ENCODE measurements at regions not wholly inside any gene's neighbourhood (a gene's known extent, or its start where the extent isn't known, plus 50 kb on each side); places are given as distances from the start of the nearest gene placed in this dataset.
"Not testable (repeated sequence)": the region's sequence is repeated elsewhere in the genome, so short reads cannot be mapped to it uniquely, and the experiment has no call there.

DNA sequence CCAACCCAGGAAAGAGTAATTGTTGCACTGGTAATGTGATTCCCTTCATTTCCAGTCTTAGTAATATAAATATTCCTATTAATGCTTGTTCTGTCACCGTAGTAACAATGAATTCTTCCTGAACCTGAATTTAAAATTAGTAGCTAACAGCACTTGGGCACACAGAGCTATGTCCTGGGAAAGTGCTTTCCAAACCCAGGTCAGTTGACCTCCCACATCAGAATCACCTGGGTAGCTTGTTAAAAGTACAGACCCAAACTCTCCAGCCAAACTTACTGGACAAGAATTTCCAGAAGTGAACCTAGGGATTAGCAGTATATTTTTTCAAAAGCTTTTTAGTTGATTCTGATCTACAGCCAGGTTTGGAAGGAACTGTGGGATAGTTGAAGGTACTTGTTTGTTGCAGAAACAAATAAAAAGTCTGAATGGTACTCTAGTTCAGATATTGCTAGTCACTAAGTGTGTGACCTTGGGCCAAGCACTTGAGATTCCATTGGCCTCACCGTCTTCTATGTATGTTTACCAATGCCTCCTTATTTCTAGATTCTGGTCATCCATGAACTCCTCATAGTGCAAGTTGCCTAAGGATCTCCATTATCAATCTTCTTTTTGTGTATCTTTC lies 192.9 kb upstream of the CNKSR2 start:
- no peak for ATAC-seq
- no peaks in the 10 kb centered on the region for H3K36me3 ChIP-seq (ENCODE audit: insufficient read depth in 1 of 2, low read depth in 1 of 2)
- H3K4me1 ChIP-seq: no peaks in the 10 kb centered on the region
- TF ChIP-seq, protein P1, sequence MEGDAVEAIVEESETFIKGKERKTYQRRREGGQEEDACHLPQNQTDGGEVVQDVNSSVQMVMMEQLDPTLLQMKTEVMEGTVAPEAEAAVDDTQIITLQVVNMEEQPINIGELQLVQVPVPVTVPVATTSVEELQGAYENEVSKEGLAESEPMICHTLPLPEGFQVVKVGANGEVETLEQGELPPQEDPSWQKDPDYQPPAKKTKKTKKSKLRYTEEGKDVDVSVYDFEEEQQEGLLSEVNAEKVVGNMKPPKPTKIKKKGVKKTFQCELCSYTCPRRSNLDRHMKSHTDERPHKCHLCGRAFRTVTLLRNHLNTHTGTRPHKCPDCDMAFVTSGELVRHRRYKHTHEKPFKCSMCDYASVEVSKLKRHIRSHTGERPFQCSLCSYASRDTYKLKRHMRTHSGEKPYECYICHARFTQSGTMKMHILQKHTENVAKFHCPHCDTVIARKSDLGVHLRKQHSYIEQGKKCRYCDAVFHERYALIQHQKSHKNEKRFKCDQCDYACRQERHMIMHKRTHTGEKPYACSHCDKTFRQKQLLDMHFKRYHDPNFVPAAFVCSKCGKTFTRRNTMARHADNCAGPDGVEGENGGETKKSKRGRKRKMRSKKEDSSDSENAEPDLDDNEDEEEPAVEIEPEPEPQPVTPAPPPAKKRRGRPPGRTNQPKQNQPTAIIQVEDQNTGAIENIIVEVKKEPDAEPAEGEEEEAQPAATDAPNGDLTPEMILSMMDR (IDR thresholded peaks at IDR 0.05): no peak
- H3K27ac ChIP-seq: no peak overlapping the region
- 78 to 97% (median 81%) methylated on average over 2 of the region's 2 CpGs for WGBS, 3 donors
- H3K9me3 ChIP-seq: no peaks in the 10 kb centered on the region
- no peak overlapping the region for H3K4me3 ChIP-seq
- DNase-seq: no peak
- intact Hi-C loops (cut with DNase I): no loop called here
- no peaks in the 10 kb centered on the region for H3K27me3 ChIP-seq (ENCODE audit: insufficient read depth in 3 of 3, low read length in 2 of 3)

DNA sequence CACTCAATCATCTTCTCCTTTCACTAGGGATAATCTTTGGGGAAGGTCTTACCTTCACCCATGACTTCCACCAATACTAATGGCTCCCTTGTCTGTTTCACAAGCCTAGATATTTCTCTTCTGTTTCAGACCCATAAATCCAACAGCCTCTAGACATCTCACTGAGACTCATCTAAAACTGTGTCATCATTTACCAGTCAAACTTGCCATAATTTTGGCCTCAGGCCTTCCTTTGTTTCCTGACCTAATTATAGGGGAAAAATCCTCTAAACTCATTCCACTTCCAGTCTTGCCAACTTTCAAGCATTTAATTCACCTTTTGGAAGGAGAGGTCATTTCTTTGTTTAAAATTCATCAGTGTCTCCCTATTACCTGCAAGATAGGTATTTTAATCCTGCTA lies 181.0 kb upstream of the CNKSR2 start:
- no peak for DNase-seq
- ATAC-seq: no peak
- Histone ChIP-seq H3K36me3 (ENCODE audit: insufficient read depth in 1 of 2, low read depth in 1 of 2) (no peaks in the 10 kb centered on the region), H3K27me3 (ENCODE audit: insufficient read depth in 3 of 3, low read length in 2 of 3) (no peaks in the 10 kb centered on the region), H3K9me3 (no peaks in the 10 kb centered on the region), H3K27ac (no peak overlapping the region), H3K4me3 (no peak overlapping the region), H3K4me1 (no peaks in the 10 kb centered on the region)
- intact Hi-C loops (cut with DNase I): no loop called here
- TF ChIP-seq, protein P1 (IDR thresholded peaks at IDR 0.05): no peak

GRCh38 chrX:21194526-21194925 lies 179.7 kb upstream of the CNKSR2 start:
- no peaks in the 10 kb centered on the region for H3K4me1 ChIP-seq
- H3K4me3 ChIP-seq: no peak overlapping the region
- no peaks in the 10 kb centered on the region for H3K9me3 ChIP-seq
- TF ChIP-seq, protein P1 (IDR thresholded peaks at IDR 0.05): no peak
- WGBS, 3 donors: 64 to 91% (median 78%) methylated on average over 1 of the region's 1 CpG
- no peak for ATAC-seq
- intact Hi-C loops (cut with DNase I): no loop called here
- H3K36me3 ChIP-seq (ENCODE audit: insufficient read depth in 1 of 2, low read depth in 1 of 2): no peaks in the 10 kb centered on the region
- no peak overlapping the region for H3K27ac ChIP-seq
- no peaks in the 10 kb centered on the region for H3K27me3 ChIP-seq (ENCODE audit: insufficient read depth in 3 of 3, low read length in 2 of 3)
- no peak for DNase-seq

DNA sequence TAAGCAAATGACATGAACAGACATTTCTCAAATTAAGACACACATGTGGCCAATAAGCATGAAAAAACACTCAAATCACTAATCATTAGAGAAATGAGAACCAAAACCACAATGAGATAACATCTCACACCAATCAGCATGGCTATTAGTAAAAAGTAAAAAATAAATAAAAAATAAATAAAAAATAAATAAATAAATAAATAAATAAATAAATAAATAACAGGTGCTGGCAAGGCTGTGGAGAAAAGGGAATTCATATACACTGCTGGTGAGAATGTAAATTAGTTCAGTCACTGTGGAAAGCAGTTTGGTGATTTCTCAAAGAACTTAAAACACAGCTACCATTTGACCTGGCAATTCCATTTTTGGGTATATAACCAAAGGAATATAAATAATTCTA lies 167.1 kb upstream of the CNKSR2 start:
- TF ChIP-seq, protein P1 (IDR thresholded peaks at IDR 0.05): no peak
- DNase-seq: no peak
- Histone ChIP-seq H3K4me3 (no peak overlapping the region), H3K27me3 (ENCODE audit: insufficient read depth in 3 of 3, low read length in 2 of 3) (no peaks in the 10 kb centered on the region), H3K9me3 (peaks cover 21% of the 10 kb centered on the region), H3K27ac (no peak overlapping the region), H3K36me3 (ENCODE audit: insufficient read depth in 1 of 2, low read depth in 1 of 2) (no peaks in the 10 kb centered on the region), H3K4me1 (no peaks in the 10 kb centered on the region)
- intact Hi-C loops (cut with DNase I): no loop called here
- ATAC-seq: no peak

- DNase-seq; H3K4me1 ChIP-seq; H3K36me3 ChIP-seq (ENCODE audit: insufficient read depth in 1 of 2, low read depth in 1 of 2); H3K27me3 ChIP-seq (ENCODE audit: insufficient read depth in 3 of 3, low read length in 2 of 3); H3K4me3 ChIP-seq; ATAC-seq; intact Hi-C loops (cut with DNase I); H3K27ac ChIP-seq: not testable (repeated sequence)
- WGBS, 3 donors: 71 to 82% (median 76%) methylated on average over 3 of the region's 3 CpGs
- H3K9me3 ChIP-seq: peaks cover 25% of the 10 kb centered on the region
Measured at GRCh38 chrX:21219208-21219607, 155.0 kb upstream of the CNKSR2 start.

Measured in psoas muscle (tissue), 7 donors.